ENCODE measurements at regions not wholly inside any gene's neighbourhood (a gene's known extent, or its start where the extent isn't known, plus 50 kb on each side); places are given as distances from the start of the nearest gene placed in this dataset.

DNA sequence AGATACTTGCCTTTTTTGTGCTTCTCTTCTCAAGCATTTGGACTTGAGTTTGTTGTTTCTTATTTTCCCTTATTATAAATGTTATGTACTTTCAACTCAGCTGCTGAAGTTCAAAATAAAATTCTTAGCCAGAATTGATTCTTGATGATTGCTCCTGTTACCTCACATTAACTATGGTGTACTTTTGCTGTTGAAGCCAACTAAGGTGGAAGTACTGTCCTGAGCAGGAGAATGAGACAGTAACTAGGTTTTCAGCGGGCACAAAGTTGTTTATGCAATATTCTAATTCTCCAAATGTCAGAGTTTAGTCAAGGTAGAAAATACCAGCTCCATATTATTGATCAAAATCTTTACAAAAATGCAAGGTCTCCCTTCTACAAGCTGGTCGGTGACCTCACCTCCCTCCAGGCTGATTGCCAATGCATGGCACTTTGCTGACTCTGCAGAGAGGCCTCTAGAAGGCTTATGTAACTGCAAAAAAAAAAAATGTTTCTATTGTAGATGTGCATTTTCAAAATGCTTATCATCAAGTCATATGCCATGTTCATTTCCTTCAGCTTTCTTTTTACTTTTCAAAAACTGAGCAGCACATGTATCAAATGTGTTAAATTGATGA is 1783.5 kb upstream of the WWC1 start:
- DNase-seq: no peak

DNA sequence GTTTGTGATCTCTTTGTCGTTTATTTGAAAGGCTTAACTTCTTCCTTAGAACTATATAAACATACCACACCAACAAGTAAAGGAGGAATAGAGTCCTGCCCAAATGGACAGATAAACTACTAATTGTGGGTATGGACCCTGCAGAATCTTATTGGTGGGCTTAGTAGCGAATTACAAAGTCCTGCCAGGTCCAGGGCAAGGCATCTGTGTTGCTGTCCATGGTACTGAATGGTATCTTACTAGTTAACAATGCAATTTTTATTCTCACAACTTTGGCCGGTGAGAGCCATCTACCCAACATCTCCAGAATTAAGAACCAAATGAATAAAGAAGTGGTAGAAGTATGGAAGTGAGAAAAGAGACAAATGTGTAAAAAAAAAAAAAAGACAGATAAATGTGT is 1782.4 kb upstream of the WWC1 start:
- no peak for DNase-seq

DNA sequence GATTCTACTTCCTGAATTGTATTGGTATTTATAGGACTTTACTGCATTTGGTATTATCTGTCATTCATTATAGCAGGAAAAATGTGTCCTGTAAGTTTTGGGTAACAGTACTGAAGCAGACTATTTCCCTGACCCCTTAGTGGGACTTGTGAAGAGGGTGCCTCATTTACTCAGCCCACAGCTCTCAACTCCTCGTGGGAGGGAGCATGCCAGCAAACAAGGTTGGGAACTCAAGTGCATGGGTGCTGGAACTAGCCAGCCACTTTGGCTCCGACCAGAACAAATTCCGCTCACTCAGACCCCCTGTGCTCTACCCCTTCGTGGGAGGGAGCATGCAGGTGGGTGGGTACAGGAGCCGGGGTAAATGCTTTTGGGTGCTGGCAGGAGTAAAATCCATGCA is 1773.5 kb upstream of the WWC1 start:
- DNase-seq: no peak

DNA sequence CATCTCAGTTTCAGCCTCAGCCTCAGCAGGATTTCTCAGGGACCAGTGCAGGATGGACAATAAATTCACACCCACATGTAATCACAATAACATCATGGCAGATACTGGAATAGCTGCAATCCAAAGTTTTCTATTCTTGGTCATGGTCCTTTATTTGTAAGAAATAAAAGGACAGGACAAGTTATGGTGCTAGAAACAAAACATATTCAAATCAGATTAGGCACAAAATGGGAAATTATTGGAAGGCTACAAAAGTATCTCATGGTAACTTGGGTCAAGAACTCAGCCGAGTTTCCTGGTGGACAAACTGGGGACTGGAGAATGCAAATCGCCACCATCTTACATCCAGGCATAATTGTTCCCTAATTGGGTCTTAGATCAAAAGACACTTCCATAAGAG is 1768.2 kb upstream of the WWC1 start:
- DNase-seq: no peak

DNA sequence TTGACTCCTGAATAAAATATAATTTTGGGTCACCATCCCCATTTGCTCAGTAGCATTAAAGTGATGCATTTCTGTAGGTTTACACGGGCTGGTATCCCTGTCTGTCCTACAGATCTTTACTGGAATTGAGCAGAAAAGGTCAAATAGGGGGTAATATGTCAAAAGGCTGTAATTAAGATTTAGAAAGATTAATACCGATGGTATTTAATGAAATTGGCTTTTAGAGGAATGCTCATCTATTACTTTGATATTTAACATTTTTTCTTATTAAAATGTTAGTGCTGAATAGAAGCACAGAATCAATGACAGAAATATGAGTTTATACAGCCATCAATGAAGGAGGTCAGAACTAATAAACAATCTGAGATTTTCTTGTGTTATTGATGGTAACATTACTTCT is 1762.2 kb upstream of the WWC1 start:
- DNase-seq: no peak

DNA sequence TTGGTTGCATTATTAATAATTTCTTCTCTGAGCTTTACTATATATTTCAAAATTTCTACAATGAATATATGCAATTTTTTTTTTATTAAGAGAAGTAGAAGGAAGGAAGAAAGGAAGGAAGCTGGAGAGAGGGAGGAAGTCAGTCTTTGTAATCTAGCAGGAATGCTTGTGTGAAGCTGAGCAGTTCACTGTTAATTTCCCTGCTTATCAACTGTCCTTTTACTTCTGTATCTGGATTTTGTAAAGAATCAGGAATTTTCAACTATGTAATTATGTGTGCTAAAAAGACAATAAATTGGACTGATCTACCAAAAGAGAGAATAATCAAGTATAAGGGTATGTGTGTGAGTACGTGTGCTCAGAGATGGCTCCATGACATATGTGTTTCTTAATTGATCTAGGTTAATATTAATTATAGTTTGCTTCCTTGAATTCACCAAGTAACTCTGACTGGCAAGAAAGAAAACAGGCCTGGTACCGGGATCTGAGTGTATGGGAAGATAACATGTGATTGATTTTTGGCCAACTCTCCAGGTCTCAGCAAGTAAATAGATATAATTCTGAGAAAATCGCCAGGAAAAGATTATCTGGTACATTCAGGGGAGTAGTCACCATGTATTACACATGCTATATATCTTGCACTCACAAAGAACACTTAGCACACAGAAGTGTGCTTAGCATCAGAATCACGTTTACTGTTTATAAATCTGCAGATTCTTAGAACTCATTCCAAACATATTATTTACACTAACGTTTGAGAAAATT is 1758.8 kb upstream of the WWC1 start:
- DNase-seq: no peak

DNA sequence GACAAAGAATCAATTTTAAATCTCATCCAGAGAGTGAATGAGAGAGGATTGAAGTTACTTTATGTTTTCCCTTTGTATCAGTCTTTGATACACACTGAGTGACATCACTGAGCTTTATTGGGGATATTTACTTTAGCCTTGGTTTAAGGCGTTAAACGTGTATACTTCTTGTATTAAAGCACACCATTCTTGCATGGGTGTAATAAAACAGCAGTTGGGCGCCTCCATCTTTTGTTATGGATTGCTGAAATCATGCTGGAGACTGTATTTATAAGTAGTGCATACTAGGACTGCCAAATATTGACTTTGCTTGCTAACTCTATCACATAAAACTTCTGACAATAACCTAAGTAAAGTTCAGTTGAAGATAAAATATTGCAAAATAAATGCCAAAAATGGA is 1755.8 kb upstream of the WWC1 start:
- DNase-seq: no peak

DNA sequence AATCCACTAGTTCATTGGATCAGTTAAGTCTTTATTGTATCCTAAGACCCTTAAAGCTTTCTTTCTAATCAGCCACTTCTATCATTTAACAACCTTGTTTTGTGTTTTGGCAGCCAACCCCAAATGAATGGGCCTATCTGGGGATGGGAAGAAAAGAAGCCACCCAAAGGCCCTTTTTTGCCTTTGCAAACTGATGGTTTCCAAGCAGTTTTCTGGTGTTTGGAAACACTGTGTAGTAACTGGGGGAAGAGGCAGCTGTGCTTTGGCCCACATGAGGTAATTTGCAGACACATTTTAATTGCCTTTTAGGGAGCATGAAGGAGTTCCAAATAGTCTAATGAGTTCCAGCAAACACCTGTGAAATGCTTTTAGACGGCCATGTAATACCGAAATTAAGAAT is 1751.3 kb upstream of the WWC1 start:
- no peak for DNase-seq

DNA sequence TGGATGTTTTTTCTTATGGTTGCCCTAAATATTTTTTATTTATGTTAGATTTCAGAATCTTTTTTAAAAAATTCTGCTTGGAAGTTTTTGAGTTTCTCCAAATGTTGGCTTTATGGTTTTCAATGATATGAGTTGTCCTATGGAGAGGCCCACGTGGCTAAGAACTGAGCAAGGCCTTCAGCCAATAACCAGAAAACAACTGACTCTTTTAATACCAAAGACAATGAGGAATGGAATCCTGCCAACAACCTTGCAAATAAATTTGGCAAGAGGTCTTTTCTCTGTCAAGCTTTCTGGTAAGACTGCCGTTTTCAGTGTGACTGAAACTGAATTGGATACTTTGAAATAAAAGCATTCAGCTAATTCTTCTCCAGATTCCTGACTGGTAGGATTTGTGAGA is 1740.1 kb upstream of the WWC1 start:
- DNase-seq: no peak

DNA sequence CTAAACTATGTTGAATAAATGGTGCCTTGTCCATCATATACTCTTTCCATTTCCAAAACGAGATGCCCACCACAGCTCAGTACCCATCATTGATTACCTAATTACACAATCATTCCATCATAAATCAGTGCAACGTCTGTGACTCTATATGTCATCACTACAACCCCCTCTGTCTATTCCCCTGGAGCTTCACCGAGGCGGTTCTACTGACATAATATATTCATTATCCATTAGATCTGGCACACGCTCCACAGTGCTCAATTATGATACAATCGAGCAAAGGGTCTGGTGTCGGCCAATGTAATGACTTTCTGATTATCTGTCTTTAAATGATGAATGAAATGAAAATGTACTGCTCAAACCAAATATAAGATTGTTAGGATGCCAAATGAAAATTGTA is 1737.7 kb upstream of the WWC1 start:
- DNase-seq: no peak

DNA sequence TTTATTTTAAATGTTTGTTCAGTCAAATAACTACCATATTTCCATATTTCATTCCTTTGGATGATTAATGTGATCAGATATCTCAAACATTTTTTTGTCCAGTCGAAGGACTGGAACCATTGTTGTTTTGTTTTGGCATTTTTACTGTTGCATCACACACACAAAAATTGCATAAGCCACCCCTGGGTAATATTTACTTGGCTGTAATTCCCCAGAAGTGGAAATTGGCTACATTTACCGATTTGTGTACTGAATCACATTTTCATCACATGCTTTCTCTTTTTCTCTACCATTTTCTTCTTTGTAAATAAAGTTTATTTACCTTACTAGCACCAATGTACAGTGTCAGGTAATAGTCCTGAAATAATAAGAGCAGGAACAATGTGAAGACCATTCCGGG is 1729.7 kb upstream of the WWC1 start:
- DNase-seq: no peak

DNA sequence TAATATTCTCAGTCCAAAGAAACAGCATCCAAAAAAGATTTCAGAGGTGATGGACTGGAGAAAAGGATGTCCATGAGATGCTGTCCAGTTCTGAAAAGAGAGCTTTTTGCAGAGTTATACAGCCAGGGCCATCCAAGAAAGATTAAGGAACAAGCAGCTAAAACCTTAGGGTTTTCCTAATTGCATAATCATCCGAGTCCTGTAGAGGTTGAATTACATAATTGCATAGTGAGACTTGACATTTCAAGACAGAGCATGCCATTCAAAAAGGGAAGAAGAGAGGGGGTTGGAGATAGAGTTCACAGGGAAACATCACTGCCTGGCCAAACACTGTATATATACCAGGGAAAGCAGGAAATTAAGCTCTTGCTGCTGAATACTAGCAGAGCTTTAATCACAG is 1729.2 kb upstream of the WWC1 start:
- DNase-seq: no peak

DNA sequence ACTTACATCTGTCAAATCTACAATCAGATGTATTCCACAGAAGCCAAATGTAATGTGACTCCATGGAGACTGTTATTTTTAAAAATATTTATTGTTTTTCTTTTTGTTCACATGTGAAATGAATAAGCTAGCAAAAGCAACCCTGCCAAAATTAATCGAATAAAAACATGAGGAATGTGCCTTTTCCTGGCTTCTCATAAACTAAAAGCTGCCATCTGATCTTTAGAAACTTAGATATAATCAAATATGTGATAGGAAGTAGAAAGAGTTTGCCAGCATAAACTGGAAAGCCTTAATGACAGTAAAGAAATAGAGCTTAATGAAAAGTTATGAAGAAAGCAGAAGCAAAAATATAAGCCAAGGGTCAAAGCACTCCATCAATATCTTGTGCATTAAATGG is 1724.7 kb upstream of the WWC1 start:
- DNase-seq: no peak

DNA sequence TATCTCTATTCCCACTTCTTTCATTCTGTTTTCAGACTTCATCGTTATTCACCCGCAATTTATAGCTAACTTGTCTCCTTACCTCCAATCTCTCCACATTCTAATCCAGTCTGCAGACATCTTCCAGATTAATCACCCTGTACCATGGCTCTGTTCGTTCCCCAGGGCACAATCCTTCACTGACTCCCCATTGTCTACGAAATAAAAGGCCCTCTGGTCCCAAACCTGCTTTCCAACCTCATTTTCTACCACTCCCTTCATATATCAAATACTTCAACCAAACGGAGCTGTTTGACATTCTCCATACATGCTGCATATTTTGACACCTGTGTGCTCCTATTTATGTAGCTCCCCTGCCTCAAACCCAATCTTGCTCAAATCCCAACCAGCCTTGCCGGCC is 1720.6 kb upstream of the WWC1 start:
- DNase-seq: no peak

DNA sequence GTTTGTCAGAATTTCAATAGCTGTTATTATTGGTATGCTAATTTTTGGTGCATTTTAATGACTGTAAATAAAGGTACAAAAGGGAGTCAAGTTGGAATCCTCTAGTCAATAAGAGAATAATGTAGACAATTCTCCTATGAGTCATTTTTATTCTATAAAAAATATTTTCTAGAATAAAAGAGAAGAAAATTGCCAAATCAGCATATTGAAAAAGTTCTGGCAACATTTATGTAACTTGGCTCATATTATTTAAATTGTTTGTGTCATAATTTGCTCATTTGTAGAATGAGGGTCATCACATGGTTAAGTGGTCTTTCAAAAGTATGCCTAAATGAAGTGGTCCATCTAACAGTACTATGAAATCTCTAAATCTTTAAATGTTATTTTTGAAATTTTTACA is 1719.8 kb upstream of the WWC1 start:
- DNase-seq: no peak

DNA sequence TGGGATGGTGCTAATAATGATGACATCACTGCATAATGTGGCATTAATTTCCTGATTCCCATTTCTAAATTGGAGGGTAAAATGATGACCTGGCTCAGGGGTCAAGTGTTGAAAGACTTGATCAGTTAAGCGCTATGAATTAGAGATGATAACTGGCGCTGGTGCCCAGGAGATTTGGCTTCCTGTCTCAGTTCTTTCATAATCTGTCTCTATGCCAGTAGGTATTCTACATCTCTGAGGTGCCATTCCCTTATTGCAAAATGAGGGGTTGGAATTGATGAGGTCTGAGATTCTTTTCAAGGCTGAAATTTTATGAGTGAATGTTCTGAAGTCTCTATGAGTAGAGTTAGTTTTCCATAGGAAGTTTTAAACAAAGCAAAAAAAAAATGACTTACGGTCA is 1715.1 kb upstream of the WWC1 start:
- DNase-seq: no peak

DNA sequence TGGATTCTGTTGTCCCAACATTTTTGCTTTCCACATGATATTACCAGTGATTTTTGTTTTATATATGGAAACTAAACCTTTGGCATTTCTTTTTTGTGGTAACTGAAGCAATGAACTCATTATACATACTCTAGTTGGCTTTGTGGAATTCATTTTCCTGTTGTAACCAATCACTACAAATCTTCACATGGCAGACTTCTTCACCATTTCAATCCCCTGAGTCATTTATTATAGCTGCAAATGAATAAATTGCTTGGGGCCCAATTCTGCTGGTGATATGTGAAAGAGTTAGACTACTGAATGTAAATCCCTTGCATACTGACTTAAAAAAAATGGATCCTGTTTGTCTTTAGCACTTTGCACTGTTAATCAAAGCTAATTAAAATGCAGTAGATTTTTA is 1709.6 kb upstream of the WWC1 start:
- DNase-seq: no peak

DNA sequence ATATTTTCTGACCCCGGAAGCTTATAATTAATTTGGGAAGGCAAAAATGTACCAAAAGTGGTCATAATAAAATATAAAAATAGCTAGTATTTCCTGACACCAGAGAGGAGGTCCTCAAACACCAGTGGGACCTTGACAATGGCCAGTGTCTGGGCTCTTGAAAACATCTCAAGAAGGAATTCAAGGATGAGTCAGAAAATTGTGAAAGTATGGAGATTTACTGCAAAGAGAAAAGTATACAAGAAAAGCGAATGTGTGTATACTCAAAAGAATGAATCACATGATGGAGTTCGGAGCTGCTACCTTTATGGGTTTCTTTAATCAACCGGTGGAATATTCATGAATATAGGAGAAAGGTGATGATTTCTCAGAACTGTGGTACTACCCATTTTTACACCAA is 1709.0 kb upstream of the WWC1 start:
- DNase-seq: no peak

DNA sequence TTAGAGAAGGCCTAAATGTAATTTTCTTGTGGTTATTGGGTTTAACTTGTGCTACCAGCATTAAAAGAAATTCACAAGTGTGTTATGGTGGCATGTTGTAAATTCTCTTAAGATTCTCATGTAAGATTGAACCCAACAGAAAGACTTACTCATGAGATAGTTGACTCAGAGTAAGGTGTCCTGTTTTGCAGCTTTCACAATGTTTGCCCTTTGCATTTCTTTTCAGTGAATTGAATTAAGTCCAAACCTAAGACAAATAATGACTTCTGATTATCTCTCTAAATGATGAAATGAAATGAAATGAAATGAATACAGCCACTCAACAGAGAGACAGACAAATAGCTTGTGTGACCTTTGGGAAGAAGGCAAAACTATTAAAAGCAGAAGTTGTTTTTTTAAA is 1696.9 kb upstream of the WWC1 start:
- DNase-seq: no peak

DNA sequence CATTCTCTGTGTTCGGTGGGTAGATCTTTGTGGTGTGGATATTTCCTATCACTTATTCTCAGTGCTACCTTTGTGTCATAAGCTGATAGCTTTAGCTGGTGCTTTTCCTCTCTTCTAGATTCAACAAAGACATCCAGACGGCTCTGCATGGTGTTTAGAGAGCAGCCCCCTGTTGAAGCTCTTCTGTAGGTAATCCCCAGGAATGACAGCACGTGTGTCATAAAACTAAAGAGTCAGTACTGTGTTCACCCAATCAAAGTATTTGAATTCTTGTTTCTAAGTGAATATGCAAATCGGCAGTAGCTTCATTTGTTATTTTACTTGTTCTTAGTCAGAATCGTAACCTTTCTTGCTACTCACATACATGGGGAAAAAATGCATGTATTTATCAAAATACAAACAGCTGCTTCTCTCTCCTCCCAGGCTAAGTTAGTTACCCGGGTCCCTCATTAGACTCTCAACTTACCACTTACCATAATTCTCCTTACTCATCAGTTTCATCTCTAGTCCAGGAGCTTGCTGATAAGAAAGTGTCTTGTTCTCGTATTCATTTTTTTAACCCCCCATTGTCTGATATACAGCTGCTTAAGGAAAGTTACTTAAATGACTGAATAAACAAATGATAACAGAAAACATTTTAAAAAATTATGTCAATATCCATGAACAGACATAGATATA is 1696.0 kb upstream of the WWC1 start:
- DNase-seq: no peak

DNA sequence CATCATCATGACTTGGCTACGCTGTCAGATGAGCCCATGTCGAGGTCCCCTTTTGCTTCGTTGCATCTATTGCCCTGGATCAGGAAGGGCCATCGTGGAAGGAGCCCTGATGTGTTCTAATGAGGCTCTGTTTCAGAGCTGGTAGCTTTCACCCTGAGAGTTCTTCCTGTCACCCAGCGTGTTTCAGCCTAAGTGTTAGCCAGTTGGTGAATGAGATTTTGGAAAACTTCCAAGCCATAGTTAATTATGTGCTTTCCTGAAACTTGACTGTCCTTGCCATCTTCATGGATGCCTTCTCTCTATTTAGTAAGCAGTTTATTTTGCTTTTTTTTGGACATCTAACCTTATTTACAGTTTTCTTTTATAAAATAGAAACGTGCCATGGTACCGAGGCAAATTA is 1695.4 kb upstream of the WWC1 start:
- no peak for DNase-seq

DNA sequence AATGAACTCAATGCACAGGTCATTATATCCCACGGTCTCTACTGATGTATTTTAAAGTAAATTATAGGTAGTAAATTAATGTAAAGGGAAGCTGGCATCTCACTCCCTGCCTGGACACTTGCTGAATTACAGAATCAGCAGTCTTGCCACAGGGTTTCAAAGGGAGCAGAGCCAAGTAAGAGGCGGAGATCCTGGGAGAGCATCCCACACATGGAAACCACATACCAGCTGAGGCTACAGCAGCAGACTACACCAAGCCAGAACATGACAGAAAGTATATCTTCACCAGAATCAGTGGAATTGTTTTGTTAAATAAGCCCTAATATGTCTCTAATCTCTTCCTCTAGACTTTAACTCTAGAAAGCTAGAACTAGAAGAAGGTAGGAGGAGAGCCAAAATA is 1689.2 kb upstream of the WWC1 start:
- DNase-seq: no peak

DNA sequence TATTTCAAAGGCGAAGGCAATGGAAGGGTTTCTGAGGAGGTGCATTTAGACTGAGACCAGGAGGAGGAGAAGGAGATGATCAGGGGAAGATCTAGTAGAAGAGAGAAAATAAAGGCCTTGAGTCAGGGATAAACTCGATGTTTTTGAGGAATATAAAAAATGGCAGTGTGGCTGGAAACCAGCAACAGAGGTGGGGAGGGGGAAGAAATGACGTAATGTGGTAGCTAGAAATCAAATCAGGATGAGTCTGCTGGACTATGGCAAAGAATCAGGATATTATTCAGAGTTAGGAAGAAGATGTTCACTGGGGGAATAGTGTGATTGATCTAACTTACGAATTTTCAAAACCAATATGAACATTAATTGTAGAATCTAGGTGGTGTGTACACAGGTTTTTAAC is 1673.9 kb upstream of the WWC1 start:
- no peak for DNase-seq

DNA sequence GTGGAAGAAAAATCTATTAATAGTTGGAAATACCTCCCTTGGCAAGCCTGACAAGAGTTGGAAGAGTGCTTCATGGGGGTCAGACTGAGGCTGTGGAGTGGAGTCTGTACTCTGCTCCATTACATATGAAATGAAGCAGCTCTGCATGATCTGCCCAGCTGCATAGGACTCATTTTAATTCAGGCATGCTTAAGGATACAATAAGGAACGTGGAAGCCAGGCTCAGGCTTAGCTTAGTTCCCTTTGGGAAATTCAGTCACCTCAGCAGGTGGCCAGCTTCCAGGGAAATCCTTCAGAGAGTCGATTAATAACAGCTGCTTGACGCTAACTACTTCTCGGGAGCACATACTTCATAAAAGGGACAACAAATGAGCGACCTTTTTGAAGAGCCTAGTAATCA is 1672.9 kb upstream of the WWC1 start:
- no peak for DNase-seq

DNA sequence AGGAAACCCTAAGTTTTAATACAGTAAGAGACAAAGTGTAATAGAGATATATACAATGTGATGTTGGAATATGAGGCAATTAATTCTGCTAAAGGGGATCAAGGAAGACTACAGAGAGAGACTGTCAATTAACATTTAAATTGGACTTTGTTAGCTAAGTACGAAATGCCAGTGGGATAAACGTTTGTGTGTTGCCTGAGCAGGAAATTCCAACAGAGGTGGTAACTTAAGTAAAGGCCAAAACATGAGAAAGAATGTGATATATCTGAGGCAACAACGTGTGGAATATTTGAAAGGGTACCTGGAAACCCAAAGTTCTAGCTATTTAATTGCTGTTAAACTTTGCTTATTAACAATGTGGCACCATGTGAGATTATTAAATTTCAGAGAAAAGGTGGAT is 1666.9 kb upstream of the WWC1 start:
- DNase-seq: no peak
